Duodenal mucosa (tissue), 2 donors: ENCODE measurements at regions not wholly inside any gene's neighbourhood (a gene's known extent, or its start where the extent isn't known, plus 50 kb on each side); places are given as distances from the start of the nearest gene placed in this dataset.

Source experiments
- H3K27ac ChIP-seq: one replicate; pipeline ENCODE4 v1.7.0; 2013; ENCODE audit warnings: low read depth, low read length
- H3K27me3 ChIP-seq, 2 donors: one replicate each; pipeline ENCODE4 v1.7.0; 2013; ENCODE audit warnings: low read length in 2 of 2, control low read depth in 1 of 2; ENCODE audit not compliant: insufficient read depth in 2 of 2, control insufficient read depth in 1 of 2
- H3K36me3 ChIP-seq, 2 donors: one replicate each; pipeline ENCODE4 v1.7.0; 2013; ENCODE audit warnings: low read length in 2 of 2, control low read depth in 1 of 2; ENCODE audit not compliant: insufficient read depth in 2 of 2, control insufficient read depth in 1 of 2
- H3K4me1 ChIP-seq, 2 donors: one replicate each; pipeline ENCODE4 v1.7.0; 2013; ENCODE audit warnings: low read length in 2 of 2, control low read depth in 1 of 2; ENCODE audit not compliant: insufficient read depth in 2 of 2, control insufficient read depth in 1 of 2
- H3K4me3 ChIP-seq, 2 donors: one replicate each; pipeline ENCODE4 v1.7.0; 2013; ENCODE audit warnings: low read length in 2 of 2, low read depth in 1 of 2
- H3K9ac ChIP-seq, 2 donors: one replicate each; pipeline ENCODE4 v1.7.0; 2013; ENCODE audit warnings: low read length in 2 of 2, low read depth in 1 of 2
- H3K9me3 ChIP-seq, 2 donors: one replicate each; pipeline ENCODE4 v1.7.0; 2013; ENCODE audit warnings: low read length in 2 of 2, control low read depth in 1 of 2; ENCODE audit not compliant: control insufficient read depth in 1 of 2

DNA sequence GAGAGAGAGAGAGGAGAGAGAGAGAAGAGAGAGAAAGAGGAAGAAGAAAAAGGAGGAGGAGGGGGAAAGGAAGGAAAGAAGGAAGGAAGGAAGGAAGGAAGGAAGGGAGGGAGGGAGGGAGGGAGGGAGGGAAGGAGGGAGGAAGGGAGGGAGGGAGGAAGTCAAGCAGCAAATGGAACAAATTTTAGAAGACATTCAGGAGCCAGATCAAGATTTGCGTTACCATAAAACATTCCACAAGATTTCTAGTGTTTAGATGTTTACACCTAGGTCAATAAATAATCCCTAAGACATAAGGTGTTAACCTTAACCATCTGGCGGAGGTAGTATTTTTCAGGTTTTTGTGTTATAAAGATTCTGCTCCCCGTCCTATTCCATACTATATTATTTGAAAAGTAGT is 1320.1 kb upstream of the PRMT6 start:
- no peaks in the 10 kb centered on the region for H3K4me1 ChIP-seq
- no peaks in the 10 kb centered on the region for H3K27me3 ChIP-seq
- no peak overlapping the region for H3K4me3 ChIP-seq
- H3K9ac ChIP-seq: no peak overlapping the region
- no peak overlapping the region for H3K27ac ChIP-seq
- no peaks in the 10 kb centered on the region for H3K9me3 ChIP-seq
- no peaks in the 10 kb centered on the region for H3K36me3 ChIP-seq

DNA sequence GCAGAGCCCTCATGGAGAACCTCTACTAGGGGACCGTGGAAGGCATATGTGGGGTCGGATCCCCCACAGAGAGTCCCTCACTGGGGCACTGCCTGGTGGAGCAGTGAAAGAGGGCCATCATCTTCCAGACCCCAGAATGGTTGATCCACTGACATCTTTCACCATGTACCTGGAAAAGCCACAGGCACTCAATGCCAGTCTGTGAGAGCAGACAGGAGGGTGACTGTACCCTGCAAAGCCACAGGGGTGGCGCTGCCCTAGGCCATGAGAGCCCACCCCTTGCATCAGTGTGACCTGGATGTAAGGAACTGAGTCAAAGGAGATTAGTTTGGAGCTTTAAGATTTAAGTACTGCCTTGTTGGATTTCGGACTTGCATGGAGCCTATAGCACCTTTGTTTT is 1276.7 kb upstream of the PRMT6 start:
- Histone ChIP-seq H3K4me1 (no peaks in the 10 kb centered on the region), H3K4me3 (no peak overlapping the region), H3K9me3 (no peaks in the 10 kb centered on the region), H3K27ac (no peak overlapping the region), H3K27me3 (no peaks in the 10 kb centered on the region), H3K36me3 (no peaks in the 10 kb centered on the region), H3K9ac (no peak overlapping the region)

DNA sequence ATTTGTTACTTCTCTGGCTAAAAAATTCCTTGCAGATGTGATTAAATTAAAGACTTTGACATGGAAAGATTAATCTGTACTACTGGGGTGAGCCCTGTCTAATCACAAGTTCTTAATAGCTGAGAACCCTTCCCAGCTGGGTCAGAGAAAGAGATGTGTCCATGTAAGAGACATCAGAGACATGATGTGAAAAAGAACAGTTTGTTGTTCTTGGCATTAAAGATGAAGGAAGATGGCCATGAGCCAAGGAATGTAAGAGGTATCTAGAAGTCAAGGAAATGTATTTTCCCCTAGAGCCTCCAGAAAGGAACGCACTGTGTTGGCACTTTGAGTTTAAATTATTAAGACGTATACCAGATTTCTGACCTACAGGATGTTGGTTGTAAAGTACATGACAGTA is 1271.5 kb upstream of the PRMT6 start:
- Histone ChIP-seq H3K4me3 (no peak overlapping the region), H3K4me1 (no peaks in the 10 kb centered on the region), H3K27me3 (no peaks in the 10 kb centered on the region), H3K27ac (no peak overlapping the region), H3K36me3 (no peaks in the 10 kb centered on the region), H3K9ac (no peak overlapping the region), H3K9me3 (no peaks in the 10 kb centered on the region)

DNA sequence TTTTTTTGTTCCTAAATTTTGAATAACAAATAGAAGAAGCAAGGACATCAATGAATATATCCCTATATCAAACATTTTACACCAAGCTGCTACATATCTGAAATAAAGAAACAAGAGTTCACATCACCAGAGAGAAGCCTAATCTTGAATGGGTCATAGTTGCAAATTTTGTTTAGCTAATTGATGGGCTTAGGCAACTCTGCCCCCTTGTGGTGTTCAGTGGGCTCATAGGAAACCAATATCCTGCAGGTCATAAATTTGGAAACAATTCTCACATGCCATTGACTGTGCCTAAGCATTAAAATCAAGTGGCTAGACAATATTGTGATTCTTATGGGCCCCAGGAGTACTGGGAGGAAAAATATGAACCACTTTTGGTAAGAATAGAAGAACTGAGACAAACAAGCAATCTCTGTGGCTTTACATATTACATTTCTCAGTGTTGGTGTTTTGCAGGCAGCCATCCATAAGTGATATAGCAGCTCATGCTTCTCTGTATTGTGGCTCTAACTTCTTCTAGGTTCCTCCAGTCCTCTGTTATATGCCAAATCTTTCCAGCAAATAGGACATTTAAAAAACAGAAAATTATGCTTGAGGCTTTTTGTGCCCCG is 1262.8 kb upstream of the PRMT6 start:
- no peak overlapping the region for H3K27ac ChIP-seq
- H3K4me3 ChIP-seq: no peak overlapping the region
- H3K36me3 ChIP-seq: no peaks in the 10 kb centered on the region
- H3K9me3 ChIP-seq: no peaks in the 10 kb centered on the region
- H3K27me3 ChIP-seq: no peaks in the 10 kb centered on the region
- H3K4me1 ChIP-seq: no peaks in the 10 kb centered on the region
- no peak overlapping the region for H3K9ac ChIP-seq

DNA sequence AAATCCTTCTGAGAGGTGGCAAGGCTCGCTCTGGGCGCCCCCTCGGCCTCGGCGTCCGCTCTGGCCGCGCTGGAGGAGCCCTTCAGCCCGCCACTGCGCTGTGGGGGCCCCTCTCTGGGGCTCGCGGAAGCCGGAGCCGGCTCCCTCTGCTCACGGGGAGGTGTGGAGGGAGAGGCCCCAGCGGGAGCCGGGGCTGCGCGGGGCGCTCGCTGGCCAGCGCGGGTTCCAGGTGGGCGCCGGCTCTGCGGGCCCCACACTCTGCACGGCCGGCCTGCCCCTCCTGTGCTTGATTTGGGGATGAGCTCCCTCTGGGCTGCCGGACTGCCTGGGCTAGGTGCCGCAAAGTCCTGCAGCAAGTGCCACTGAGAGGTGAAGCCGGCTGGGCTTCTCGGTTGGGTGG is 1260.7 kb upstream of the PRMT6 start:
- no peaks in the 10 kb centered on the region for H3K36me3 ChIP-seq
- H3K27me3 ChIP-seq: no peaks in the 10 kb centered on the region
- H3K27ac ChIP-seq: no peak overlapping the region
- H3K4me1 ChIP-seq: no peaks in the 10 kb centered on the region
- H3K4me3 ChIP-seq: no peak overlapping the region
- H3K9me3 ChIP-seq: no peaks in the 10 kb centered on the region
- H3K9ac ChIP-seq: no peak overlapping the region

DNA sequence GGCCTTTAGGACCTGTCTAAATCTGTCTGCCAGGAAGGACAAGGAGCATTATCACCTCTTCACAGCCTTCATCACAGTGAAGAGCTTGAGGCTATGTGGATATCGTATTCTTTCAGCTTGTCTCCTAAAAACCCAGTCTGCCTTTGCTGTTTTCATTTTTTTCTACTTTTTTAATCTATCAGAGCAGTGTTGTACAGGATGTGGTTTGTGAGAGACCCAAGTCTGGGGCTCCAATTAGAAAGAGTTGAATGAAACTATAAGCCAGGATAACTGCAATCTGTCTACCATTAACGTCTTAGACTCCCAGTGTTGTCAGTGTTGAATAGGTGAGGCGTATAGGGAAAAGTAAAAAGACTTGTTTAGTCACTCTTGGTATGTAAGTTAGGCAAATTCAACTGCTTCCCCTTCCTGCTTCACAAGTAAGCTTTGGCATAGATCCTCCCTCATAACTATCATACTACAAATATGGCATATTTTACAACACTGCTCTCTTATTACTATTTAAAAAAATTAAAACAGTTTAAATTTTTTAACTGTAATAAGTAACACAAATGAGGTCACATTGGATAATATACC is 1225.8 kb upstream of the PRMT6 start:
- no peak overlapping the region for H3K9ac ChIP-seq
- H3K27ac ChIP-seq: no peak overlapping the region
- H3K27me3 ChIP-seq: no peaks in the 10 kb centered on the region
- no peaks in the 10 kb centered on the region for H3K9me3 ChIP-seq
- no peaks in the 10 kb centered on the region for H3K4me1 ChIP-seq
- H3K36me3 ChIP-seq: no peaks in the 10 kb centered on the region
- H3K4me3 ChIP-seq: no peak overlapping the region

DNA sequence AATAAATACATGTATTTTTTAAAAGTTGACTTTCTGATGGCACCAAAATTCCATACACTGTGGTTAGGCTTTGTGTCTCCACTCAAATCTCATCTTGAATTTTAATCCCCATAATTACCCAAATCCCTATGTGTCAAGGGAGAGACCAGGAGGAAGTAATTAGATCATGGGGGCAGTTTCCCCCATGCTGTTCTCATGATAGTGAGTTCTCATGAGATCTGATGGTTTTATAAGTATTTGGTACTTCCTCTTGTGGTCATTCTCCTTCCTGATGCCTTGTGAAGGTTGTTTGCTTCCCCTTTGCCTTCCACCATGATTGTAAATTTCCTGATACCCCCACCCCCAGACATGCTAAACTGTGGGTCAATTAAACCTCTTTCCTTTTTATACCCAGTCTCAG is 1218.4 kb upstream of the PRMT6 start:
- Histone ChIP-seq H3K36me3 (no peaks in the 10 kb centered on the region), H3K9me3 (no peaks in the 10 kb centered on the region), H3K27me3 (no peaks in the 10 kb centered on the region), H3K27ac (no peak overlapping the region), H3K4me1 (no peaks in the 10 kb centered on the region), H3K9ac (no peak overlapping the region), H3K4me3 (no peak overlapping the region)

DNA sequence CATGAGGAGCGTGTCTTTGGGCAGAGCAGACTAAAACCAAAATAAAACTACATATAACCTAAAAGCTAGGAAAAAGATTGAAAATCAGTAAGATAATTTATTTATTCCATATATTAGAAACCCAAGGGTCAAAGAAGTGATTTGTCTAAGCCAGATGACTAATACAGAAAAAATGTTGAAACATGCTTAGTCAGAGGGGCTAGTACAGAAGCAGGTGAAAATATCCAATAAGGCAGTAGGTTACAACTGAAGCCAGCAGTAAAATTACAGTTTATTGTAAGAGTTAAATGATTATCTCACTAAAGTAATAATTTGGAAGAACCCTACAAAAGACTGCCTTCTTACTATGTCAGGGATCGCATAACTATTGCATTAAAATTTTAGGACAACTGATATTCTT is 1190.9 kb upstream of the PRMT6 start:
- H3K4me1 ChIP-seq: no peaks in the 10 kb centered on the region
- H3K4me3 ChIP-seq: no peak overlapping the region
- H3K27me3 ChIP-seq: no peaks in the 10 kb centered on the region
- no peak overlapping the region for H3K9ac ChIP-seq
- H3K27ac ChIP-seq: no peak overlapping the region
- H3K9me3 ChIP-seq: no peaks in the 10 kb centered on the region
- no peaks in the 10 kb centered on the region for H3K36me3 ChIP-seq

DNA sequence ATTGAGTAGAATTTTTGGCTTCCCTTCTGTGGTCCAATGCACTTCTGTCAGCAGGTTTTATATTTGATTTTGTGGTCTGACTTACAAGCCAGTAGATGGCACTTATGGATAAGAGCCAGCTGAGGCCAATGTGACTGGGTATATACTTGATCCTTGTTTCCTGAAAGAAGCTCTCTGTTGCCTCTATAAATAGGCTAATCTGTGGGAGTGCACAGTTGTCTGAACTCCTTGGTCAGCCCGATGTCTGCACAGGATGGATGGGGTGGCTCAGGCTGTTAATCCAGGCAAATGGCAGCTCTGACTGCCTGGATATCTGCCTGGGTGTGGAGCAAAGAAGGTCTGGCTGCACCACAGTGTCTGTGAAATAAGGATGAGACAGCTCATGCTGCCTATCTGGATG is 1183.7 kb upstream of the PRMT6 start:
- Histone ChIP-seq H3K27ac (no peak overlapping the region), H3K9ac (no peak overlapping the region), H3K27me3 (no peaks in the 10 kb centered on the region), H3K4me3 (no peak overlapping the region), H3K9me3 (peaks cover 0 to 3% of the 10 kb centered on the region in 2 donors), H3K36me3 (no peaks in the 10 kb centered on the region), H3K4me1 (no peaks in the 10 kb centered on the region)

DNA sequence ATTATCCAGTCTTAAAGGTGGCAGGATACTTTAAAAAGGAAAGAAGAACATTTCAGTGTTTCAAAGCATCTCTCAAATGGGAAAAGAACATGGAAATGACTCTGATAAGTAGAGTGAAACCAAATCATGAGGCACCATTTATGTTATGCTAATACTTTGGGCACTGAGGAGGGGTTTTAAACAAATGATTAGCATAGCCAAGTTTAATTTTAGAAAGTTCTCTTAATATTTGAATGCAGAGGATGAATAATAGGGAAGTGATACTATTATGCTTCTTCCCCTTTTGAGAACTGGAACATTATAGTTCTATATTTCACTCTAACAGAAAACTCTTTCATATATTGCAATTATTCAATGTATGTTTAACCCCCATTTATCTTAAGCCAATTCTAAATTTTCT is 1181.9 kb upstream of the PRMT6 start:
- Histone ChIP-seq H3K9me3 (peaks cover 0 to 3% of the 10 kb centered on the region in 2 donors), H3K27ac (no peak overlapping the region), H3K4me3 (no peak overlapping the region), H3K9ac (no peak overlapping the region), H3K36me3 (no peaks in the 10 kb centered on the region), H3K27me3 (no peaks in the 10 kb centered on the region), H3K4me1 (no peaks in the 10 kb centered on the region)

DNA sequence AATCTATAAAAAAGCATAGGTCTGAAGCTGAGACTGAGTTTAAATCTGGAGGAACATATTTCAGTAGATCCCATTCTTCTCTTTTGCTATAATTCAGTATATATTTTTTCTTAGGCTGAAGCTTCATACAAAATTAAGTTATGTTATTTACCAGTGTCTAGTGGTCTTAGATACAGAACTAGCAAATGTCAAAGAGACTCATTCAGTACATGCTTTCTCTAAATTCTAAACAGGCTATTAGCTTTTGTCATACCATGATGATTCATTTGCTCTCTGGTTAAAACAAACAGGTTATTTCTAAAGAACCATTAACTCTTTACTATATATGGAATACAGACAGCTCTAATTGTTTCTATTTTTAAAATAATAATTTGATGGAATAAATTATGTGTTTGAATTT is 1170.2 kb upstream of the PRMT6 start:
- no peak overlapping the region for H3K27ac ChIP-seq
- no peak overlapping the region for H3K4me3 ChIP-seq
- no peaks in the 10 kb centered on the region for H3K36me3 ChIP-seq
- H3K27me3 ChIP-seq: no peaks in the 10 kb centered on the region
- H3K9ac ChIP-seq: no peak overlapping the region
- H3K4me1 ChIP-seq: no peaks in the 10 kb centered on the region
- H3K9me3 ChIP-seq: peaks cover 0 to 6% of the 10 kb centered on the region in 2 donors
